ENCODE measurements at regions not wholly inside any gene's neighbourhood (a gene's known extent, or its start where the extent isn't known, plus 50 kb on each side); places are given as distances from the start of the nearest gene placed in this dataset.

DNA sequence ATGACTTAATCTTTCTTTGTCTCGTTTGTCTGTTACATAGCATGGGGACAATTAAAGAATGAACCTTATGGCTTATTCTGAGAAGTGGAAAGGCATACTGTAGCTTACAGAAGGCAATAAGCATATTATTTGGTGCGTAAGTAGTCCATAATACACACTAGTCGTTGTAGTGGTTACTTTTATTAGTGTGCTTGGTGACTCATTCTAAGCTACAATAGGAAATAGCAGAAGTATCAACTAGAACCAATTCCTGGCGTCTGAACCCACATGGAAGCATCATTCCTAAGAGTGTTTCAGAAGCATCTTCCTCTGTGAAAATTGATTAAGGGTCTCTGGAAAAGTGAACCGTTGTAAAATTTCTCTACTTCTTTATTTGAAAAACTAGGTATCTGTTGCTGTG is 777.8 kb upstream of the EEF2KMT start:
- no peak for TF ChIP-seq POLR2A (IDR thresholded peaks at IDR 0.05)
- TF ChIP-seq, protein P1, sequence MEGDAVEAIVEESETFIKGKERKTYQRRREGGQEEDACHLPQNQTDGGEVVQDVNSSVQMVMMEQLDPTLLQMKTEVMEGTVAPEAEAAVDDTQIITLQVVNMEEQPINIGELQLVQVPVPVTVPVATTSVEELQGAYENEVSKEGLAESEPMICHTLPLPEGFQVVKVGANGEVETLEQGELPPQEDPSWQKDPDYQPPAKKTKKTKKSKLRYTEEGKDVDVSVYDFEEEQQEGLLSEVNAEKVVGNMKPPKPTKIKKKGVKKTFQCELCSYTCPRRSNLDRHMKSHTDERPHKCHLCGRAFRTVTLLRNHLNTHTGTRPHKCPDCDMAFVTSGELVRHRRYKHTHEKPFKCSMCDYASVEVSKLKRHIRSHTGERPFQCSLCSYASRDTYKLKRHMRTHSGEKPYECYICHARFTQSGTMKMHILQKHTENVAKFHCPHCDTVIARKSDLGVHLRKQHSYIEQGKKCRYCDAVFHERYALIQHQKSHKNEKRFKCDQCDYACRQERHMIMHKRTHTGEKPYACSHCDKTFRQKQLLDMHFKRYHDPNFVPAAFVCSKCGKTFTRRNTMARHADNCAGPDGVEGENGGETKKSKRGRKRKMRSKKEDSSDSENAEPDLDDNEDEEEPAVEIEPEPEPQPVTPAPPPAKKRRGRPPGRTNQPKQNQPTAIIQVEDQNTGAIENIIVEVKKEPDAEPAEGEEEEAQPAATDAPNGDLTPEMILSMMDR (IDR thresholded peaks at IDR 0.05): no peak
